ENCODE measurements at regions not wholly inside any gene's neighbourhood (a gene's known extent, or its start where the extent isn't known, plus 50 kb on each side); places are given as distances from the start of the nearest gene placed in this dataset.
"Not testable (repeated sequence)": the region's sequence is repeated elsewhere in the genome, so short reads cannot be mapped to it uniquely, and the experiment has no call there.

GRCh38 chr4:131450572-131451209 is 1698.4 kb upstream of the PCDH10 start:
- Histone ChIP-seq H3K4me1 (no peaks in the 10 kb centered on the region), H3K9me3 (replicated peaks) (peaks cover 22% of the 10 kb centered on the region), H3K27ac (replicated peaks) (no peak overlapping the region), H3K27me3 (ENCODE audit: low read depth) (no peaks in the 10 kb centered on the region), H3K36me3 (no peaks in the 10 kb centered on the region), H3K4me3 (no peak overlapping the region)
- no peak for DNase-seq
- no peak for TF ChIP-seq CTCF (IDR thresholded peaks at IDR 0.05; ENCODE audit: borderline replicate concordance)
- intact Hi-C loops (cut with micrococcal nuclease): no loop called here

DNA sequence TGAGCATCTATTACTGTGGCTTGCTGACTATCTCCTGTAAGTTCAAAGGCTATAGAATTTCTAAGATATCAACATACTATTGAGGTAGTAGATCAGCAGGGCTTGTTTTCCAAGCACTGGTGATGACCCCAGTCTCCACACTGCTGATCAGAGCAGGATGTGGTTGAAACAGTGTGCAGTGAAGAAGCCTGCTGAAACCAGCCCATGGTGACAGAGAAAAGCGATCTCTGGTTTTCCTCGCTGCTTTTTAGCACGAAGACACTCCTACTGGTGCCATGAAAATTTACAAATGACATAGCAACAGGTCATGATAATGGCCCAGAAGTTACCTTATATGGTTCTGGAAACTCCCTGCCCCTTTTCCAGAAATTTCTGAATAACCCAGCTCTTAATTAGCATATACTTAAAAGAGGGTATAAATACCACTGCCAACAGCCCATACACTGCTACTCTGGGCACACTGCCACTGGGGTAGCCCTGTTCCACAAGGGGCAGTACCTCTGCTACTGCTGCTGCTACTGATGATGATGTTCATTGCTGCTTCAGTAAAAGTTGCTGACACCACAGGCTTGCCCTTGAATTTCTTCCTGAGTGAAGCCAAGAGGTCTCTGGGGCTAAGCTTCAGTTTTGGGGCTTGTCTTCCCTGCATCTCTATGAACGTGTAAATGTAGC is 1689.5 kb upstream of the PCDH10 start:
- Histone ChIP-seq H3K9me3 (replicated peaks) (peaks cover 25% of the 10 kb centered on the region), H3K4me3 (no peak overlapping the region), H3K27ac (replicated peaks) (no peak overlapping the region), H3K36me3 (no peaks in the 10 kb centered on the region), H3K4me1 (no peaks in the 10 kb centered on the region), H3K27me3 (ENCODE audit: low read depth) (no peaks in the 10 kb centered on the region)
- DNase-seq: no peak
- no peak for TF ChIP-seq CTCF (IDR thresholded peaks at IDR 0.05; ENCODE audit: borderline replicate concordance)
- intact Hi-C loops (cut with micrococcal nuclease): no loop called here

DNA sequence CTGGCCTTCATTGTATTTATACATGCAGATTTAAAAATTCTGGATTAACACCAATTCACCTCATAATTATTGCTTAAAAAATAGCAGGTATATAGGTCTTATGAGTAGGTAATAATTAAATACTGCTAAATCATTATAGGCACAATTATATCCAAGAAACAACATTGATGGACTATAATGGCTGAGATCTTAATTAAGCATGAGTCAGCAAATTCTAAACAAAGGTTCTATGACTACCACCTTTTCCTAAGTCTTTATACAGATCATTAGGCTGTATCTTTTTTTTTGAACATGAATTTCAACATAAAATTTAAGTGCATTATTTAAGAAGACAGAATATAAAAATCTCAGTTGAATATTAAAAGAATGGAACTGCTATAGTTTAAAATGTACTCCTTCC is 1678.7 kb upstream of the PCDH10 start:
- intact Hi-C loops (cut with micrococcal nuclease): no loop called here

GRCh38 chr4:131488772-131489171 is 1660.3 kb upstream of the PCDH10 start:
- intact Hi-C loops (cut with micrococcal nuclease): no loop called here
- H3K27me3 ChIP-seq (ENCODE audit: low read depth): no peaks in the 10 kb centered on the region
- DNase-seq: no peak
- H3K4me1 ChIP-seq: no peaks in the 10 kb centered on the region
- TF ChIP-seq CTCF (IDR thresholded peaks at IDR 0.05; ENCODE audit: borderline replicate concordance): no peak
- H3K27ac ChIP-seq (replicated peaks): no peak overlapping the region
- no peak overlapping the region for H3K4me3 ChIP-seq
- H3K36me3 ChIP-seq: no peaks in the 10 kb centered on the region
- H3K9me3 ChIP-seq (replicated peaks): peaks cover 6% of the 10 kb centered on the region

More for the DNA sequence above, 1678.7 kb upstream of the PCDH10 start:
- Histone ChIP-seq H3K27me3 (ENCODE audit: low read depth) (no peaks in the 10 kb centered on the region), H3K4me3 (no peak overlapping the region), H3K4me1 (no peaks in the 10 kb centered on the region), H3K27ac (replicated peaks) (no peak overlapping the region), H3K36me3 (no peaks in the 10 kb centered on the region), H3K9me3 (replicated peaks) (peaks cover 31% of the 10 kb centered on the region)
- no peak for TF ChIP-seq CTCF (IDR thresholded peaks at IDR 0.05; ENCODE audit: borderline replicate concordance)
- DNase-seq: no peak

DNA sequence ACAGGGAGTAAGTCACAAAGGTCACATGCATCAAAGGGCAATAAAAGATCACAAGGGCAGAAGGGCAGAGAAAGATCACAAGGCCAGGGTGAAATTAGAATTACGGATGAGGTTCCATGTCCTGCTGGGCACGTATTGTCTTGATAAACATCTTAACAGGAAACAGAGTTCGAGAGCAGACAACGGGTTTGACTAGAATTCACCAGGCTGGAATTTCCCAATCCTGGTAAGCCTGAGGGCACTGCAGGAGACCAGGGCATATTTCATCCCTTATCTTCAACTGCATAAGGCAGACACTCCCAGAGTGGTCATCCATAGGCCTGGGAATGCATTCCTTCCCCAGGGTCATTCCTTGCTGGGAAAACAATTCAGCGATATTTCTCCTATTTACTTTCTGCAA is 1652.9 kb upstream of the PCDH10 start:
- DNase-seq; H3K9me3 ChIP-seq (replicated peaks); H3K4me3 ChIP-seq; H3K27me3 ChIP-seq (ENCODE audit: low read depth); H3K4me1 ChIP-seq; H3K36me3 ChIP-seq; intact Hi-C loops (cut with micrococcal nuclease); H3K27ac ChIP-seq (replicated peaks): not testable (repeated sequence)

DNA sequence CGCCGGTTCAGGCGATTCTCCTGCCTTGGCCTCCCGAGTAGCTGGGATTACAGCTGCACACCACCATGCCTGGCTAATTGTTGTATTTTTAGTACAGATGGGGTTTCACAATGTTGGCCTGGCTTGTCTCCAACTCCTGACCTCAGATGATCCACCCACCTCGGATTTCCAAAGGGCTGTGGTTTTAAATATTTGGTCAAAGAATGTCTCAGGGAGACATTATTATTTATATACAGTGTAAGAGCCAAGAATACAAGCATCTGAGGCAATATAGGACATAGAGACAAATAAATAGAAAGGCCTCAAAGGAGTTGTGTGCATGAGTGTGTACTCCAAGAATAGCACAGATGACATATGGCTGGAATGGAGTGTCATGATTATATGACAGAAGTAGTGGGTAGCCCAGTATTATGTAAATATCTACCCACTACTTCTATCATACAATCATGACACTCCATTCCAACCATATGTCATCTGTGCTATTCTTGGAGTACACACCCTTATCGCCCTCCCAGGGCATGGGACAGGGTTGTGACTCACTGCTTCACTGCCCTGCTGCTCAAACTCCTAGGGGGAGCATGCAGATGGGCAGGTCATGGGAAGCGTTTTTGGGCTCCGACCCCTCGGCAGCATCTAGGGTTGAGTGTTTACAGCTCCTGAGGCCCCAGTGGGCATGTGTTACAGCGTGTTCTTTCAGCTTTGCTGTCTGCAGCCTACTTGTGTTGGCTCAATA is 1649.8 kb upstream of the PCDH10 start:
- Histone ChIP-seq H3K27me3 (ENCODE audit: low read depth) (no peaks in the 10 kb centered on the region), H3K4me1 (no peaks in the 10 kb centered on the region), H3K9me3 (replicated peaks) (peaks cover 5% of the 10 kb centered on the region), H3K27ac (replicated peaks) (no peak overlapping the region), H3K36me3 (no peaks in the 10 kb centered on the region), H3K4me3 (no peak overlapping the region)
- no peak for TF ChIP-seq CTCF (IDR thresholded peaks at IDR 0.05; ENCODE audit: borderline replicate concordance)
- DNase-seq: no peak
- intact Hi-C loops (cut with micrococcal nuclease): no loop called here

All from left ventricle myocardium inferior (tissue), 1 donor.